HUES64 (cell line): ENCODE measurements at regions not wholly inside any gene's neighbourhood (a gene's known extent, or its start where the extent isn't known, plus 50 kb on each side); places are given as distances from the start of the nearest gene placed in this dataset.

Experiments used
- H3K27ac ChIP-seq: 2 replicates; pipeline ENCODE4 v1.7.0; 2013; ENCODE audit warnings: low read depth, low read length, inconsistent platforms
- H3K27me3 ChIP-seq: 2 replicates; pipeline ENCODE4 v1.6.1; 2013; ENCODE audit warnings: mild to moderate bottlenecking, low read length; ENCODE audit not compliant: insufficient read depth
- H3K36me3 ChIP-seq: 2 replicates; pipeline ENCODE4 v1.6.1; 2013; ENCODE audit warnings: mild to moderate bottlenecking, low read length; ENCODE audit not compliant: insufficient read depth
- H3K4me1 ChIP-seq: 2 replicates; pipeline ENCODE4 v1.6.1; 2013; ENCODE audit warnings: mild to moderate bottlenecking, low read length, moderate library complexity; ENCODE audit not compliant: insufficient read depth
- H3K4me3 ChIP-seq: 2 replicates; pipeline ENCODE4 v1.5.1; 2013; ENCODE audit warnings: mild to moderate bottlenecking, low read length, moderate library complexity
- H3K9ac ChIP-seq: 2 replicates; pipeline ENCODE4 v1.6.1; 2013; ENCODE audit warnings: mild to moderate bottlenecking, low read depth, low read length
- H3K9me3 ChIP-seq: 2 replicates; pipeline ENCODE4 v1.6.1; 2013; ENCODE audit warnings: low read depth, low read length; ENCODE audit not compliant: insufficient read depth
- WGBS: fragments of 150-250, 120-280 bp; methylation state at CpG from one replicate; pipeline ENCODE4 v1.1.7; 2013; ENCODE audit warnings: missing lambda C conversion rate; 5-methylcytosine and 5-hydroxymethylcytosine counted together

DNA sequence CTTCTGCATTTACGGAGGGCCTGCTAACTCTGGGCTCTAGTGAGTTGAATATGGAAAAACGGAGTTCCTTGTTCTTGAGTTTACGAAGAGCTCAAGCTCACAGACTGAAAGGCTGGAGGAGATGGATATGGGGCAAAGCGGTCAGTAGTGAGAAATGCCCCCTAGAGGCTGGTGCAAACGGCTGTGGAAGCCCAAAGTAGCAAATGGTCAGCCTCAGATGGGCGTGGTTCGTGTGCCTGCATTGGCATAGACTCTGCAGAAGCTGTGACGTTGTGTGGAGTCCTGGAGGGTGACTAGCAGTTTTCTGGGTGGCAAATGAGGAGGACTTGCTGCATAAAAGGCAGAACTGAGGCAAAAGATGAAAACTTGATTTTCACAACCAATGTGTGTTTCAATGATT, 93.6 kb upstream of the TWIST2 start:
- H3K9ac ChIP-seq, result no peak overlapping the region
- H3K27ac ChIP-seq, result no peak overlapping the region
- no peaks in the 10 kb centered on the region for H3K4me1 ChIP-seq
- no peak overlapping the region for H3K4me3 ChIP-seq
- H3K9me3 ChIP-seq, result 0 out of 2 replicates have a peak, but pooled peaks cover 5% of the 10 kb centered on the region
- WGBS, result 85% methylated on average over 8 of the region's 8 CpGs
- H3K36me3 ChIP-seq, result no peaks in the 10 kb centered on the region
- H3K27me3 ChIP-seq, result no peaks in the 10 kb centered on the region

DNA sequence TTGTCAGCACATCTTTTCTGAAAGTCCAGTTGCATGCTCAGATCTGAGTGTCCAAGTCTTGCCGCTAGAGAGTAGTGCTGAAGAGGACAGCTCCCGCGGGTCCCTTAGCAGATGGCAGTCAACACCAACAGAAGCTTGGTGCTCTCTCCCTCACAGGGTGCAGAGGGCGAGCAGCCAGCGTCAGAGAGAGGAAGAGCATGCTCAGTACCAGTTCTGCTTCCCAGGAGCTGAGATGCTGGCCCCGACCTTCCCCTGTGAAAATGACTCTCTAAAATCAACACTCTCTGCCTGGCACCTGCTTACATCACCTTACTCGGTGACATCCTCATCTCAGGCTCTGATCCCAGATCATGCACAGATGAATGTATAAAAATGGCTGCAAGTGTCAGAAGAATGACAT, 86.0 kb upstream of the TWIST2 start:
- Histone ChIP-seq H3K27me3 (peaks cover 10% of the 10 kb centered on the region; the same call in 1 of the 2 replicates), H3K9me3 (no peaks in the 10 kb centered on the region), H3K9ac (no peak overlapping the region), H3K4me1 (no peaks in the 10 kb centered on the region), H3K4me3 (no peak overlapping the region), H3K27ac (no peak overlapping the region), H3K36me3 (no peaks in the 10 kb centered on the region)
- WGBS, result 29% methylated on average over 7 of the region's 7 CpGs

DNA sequence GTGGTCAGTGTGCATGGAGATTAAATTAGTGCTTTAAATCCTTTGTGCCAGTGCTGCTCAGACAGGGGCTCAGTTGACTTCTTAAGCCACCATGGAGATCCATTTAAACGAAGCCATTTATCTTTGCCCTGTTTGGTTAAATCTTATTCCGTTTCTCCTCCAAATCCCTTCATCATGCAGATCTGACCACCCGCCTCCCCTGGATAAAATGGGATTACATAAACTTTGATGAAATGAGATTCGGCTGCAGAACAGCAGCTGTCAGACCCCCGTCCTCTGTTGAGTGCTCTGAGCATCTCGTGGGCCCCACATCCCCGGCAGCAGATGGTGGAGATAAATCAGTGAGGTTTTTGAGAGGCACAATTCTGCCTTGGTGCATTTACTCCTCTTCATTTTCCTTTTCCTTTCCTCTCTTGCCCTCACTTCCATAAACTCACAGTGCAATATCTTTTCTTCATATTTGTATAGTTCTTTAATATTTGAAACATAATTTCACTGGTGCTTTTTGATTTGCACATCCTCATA, 84.4 kb upstream of the TWIST2 start:
- Histone ChIP-seq H3K9ac (no peak overlapping the region), H3K9me3 (no peaks in the 10 kb centered on the region), H3K36me3 (no peaks in the 10 kb centered on the region), H3K4me1 (no peaks in the 10 kb centered on the region), H3K27ac (no peak overlapping the region), H3K27me3 (peaks cover 14% of the 10 kb centered on the region), H3K4me3 (no peak overlapping the region)
- WGBS, result 89% methylated on average over 7 of the region's 7 CpGs

DNA sequence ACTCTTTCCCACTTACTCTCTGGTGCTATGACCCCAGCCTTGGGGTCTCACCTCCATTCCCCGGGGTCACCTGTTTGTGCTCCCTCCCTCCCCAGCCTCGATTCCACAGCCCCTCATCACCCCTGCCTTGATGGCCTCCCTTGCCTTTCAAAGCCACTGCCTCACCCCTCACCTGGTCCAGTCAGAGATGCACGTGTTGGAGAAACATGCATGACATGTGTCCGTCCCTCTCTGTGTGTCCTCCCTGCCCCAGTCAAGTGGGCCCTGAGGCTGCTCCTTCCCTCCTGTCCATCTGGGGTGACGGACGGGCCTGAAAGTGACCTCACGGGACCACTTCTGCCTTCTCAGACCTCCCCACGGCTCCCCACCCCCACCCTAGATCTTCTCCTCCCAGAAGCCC, 82.3 kb upstream of the TWIST2 start:
- H3K4me1 ChIP-seq, result no peaks in the 10 kb centered on the region
- no peak overlapping the region for H3K4me3 ChIP-seq
- 91% methylated on average over 8 of the region's 8 CpGs for WGBS
- H3K9ac ChIP-seq, result no peak overlapping the region
- no peaks in the 10 kb centered on the region for H3K9me3 ChIP-seq
- H3K27me3 ChIP-seq, result peaks cover 14% of the 10 kb centered on the region
- no peaks in the 10 kb centered on the region for H3K36me3 ChIP-seq
- no peak overlapping the region for H3K27ac ChIP-seq

DNA sequence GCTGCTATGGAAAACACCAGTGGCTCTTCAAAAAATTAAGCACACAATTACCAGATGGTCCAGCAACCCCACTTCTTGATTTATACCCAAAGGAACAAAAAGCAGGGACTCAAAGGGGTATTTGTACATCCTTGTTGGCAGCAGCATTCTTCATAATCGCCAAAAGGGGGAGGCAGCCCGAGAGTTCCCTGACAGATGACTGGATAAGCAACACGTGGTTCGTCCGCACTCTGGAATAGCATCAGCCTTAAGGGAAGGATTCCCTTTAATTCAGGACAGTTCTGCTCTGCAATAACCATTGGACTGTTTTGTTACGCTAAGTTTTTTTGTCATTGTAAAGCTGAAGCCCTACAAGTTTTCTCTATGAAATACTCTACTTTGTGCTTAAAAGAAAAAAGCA, 76.7 kb upstream of the TWIST2 start:
- no peak overlapping the region for H3K4me3 ChIP-seq
- H3K36me3 ChIP-seq, result no peaks in the 10 kb centered on the region
- 51% methylated on average over 6 of the region's 6 CpGs for WGBS
- H3K27me3 ChIP-seq, result peaks cover 17% of the 10 kb centered on the region
- H3K9ac ChIP-seq, result no peak overlapping the region
- H3K4me1 ChIP-seq, result no peaks in the 10 kb centered on the region
- no peaks in the 10 kb centered on the region for H3K9me3 ChIP-seq
- no peak overlapping the region for H3K27ac ChIP-seq

DNA sequence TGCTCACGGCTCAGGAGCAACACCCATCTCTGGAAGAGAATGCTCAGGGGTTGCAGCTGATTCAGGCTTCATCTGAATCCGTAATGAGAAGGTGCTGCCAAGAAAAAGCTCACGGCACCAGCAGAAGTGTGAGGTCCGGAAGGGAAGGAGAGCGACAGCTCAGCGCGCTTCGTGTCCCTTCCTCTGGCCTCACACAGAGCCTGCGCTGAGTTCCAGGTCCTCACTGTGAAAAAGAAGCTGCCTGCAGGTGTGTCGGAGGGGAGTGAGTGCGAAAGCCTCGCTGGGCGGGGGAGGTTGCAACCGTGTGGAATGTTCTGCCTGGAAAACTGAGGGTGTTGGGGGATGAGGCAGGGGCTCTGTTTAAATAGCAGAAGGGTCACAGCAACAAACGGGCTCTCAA, 76.2 kb upstream of the TWIST2 start:
- H3K27me3 ChIP-seq, result peaks cover 17% of the 10 kb centered on the region
- H3K4me3 ChIP-seq, result no peak overlapping the region
- 83% methylated on average over 14 of the region's 15 CpGs for WGBS
- no peak overlapping the region for H3K27ac ChIP-seq
- no peaks in the 10 kb centered on the region for H3K36me3 ChIP-seq
- no peak overlapping the region for H3K9ac ChIP-seq
- no peaks in the 10 kb centered on the region for H3K9me3 ChIP-seq
- H3K4me1 ChIP-seq, result no peaks in the 10 kb centered on the region

DNA sequence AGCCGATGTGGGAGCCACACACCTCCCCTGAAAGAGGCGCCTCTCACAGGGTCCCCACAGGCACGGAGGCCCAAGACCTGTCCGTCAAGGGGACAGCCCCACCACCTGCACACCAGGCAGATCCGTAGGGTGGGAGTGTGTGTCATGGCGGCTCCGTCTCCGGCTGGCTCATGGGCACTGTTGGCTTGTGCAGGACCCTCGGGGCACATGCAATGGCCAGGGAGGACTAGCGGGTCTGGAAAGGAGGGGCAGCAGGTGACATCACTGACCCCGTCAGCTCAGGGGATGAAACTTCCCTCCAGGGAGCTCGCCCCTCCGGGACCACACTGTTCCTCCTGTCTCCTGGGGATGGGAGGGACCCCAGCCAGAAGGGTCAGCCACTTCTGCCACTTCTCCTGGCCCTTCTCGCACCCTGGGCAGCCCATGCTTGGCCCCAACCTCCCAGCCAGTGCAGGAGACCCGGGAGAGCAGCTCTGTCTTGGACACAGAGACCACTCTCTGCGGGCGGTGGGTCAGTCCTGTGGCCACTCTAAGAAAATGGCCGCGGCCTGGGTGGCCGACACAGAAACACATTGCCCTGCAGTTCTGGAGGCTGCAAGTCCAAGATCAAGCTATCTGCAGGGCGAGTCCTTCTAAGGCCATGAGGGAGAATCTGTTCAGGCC, 75.1 kb upstream of the TWIST2 start:
- Histone ChIP-seq H3K36me3 (no peaks in the 10 kb centered on the region), H3K27ac (no peak overlapping the region), H3K9ac (no peak overlapping the region), H3K4me1 (no peaks in the 10 kb centered on the region), H3K9me3 (no peaks in the 10 kb centered on the region), H3K4me3 (no peak overlapping the region), H3K27me3 (peaks cover 17% of the 10 kb centered on the region)
- WGBS, result 95% methylated on average over 21 of the region's 21 CpGs

DNA sequence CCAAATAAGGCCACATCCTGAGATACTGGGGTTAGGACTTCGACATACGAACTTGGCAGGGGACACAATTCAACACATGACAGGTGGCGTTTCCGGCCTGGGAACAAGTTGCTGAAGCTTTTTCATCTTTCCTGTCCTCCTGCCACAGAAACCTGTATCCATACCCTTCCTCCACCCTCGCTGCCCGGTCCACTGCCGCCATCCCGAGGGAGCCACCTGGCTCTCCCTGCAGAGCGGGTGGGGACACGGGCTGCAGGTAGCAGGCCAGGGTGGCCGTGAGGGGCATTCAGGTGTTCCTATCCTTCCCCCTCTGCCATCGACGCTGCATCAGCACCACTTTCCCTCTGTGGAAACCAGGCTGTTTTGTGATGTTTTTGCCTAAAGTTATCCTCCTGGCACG, 74.4 kb upstream of the TWIST2 start:
- Histone ChIP-seq H3K9me3 (no peaks in the 10 kb centered on the region), H3K4me1 (no peaks in the 10 kb centered on the region), H3K9ac (no peak overlapping the region), H3K36me3 (no peaks in the 10 kb centered on the region), H3K27me3 (peaks cover 14% of the 10 kb centered on the region), H3K27ac (no peak overlapping the region), H3K4me3 (no peak overlapping the region)
- 96% methylated on average over 14 of the region's 14 CpGs for WGBS

DNA sequence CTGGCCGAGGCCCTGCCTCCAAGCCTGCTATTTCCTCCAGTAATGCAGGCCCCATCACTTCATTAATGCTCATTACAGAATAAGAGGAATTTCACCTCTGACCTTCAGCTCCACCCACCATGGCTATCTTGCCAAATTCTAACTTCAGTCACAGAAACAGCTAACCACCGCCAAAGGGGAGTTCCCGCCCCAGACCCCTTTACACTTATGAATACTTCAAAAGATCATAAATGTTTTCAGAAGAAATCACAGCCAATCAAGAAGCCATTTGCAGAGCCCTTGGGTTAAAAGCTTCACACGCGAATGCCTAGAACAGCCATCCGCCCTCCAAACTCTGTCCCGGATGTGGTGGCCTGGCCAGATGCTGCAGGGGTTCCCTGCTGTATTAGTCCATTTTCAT, 73.8 kb upstream of the TWIST2 start:
- Histone ChIP-seq H3K27me3 (peaks cover 9% of the 10 kb centered on the region; the same call in 1 of the 2 replicates), H3K4me3 (no peak overlapping the region), H3K9me3 (no peaks in the 10 kb centered on the region), H3K9ac (no peak overlapping the region), H3K4me1 (no peaks in the 10 kb centered on the region), H3K27ac (no peak overlapping the region), H3K36me3 (no peaks in the 10 kb centered on the region)
- 94% methylated on average over 7 of the region's 7 CpGs for WGBS

DNA sequence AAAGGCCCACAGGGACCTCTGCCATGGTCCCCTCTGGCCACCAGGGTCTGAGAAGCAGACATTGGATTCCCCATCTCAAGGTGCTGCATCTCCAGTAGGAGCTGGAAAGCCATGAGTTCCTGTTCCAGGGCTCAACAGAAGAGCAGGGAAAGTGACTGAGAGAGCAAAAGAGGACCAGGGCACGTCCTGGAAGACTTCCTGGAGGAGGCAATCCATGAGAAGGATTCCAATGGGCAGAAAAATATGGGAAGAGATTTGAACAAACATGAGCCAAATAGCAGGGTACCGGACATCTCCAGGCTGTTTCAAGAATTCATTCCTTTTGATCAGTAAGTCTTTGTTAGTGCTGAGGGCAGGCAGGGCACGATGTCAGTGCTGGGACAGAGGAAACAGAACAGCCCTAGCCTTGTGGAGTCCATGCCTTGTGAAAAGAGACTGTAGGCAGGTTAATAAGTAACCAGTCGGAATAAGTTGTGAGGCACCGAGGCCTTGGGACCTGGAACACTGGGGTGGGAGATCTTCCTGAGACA, 72.8 kb upstream of the TWIST2 start:
- no peak overlapping the region for H3K27ac ChIP-seq
- H3K4me1 ChIP-seq, result no peaks in the 10 kb centered on the region
- H3K36me3 ChIP-seq, result no peaks in the 10 kb centered on the region
- no peak overlapping the region for H3K4me3 ChIP-seq
- peaks cover 9% of the 10 kb centered on the region; the same call in 1 of the 2 replicates for H3K27me3 ChIP-seq
- no peak overlapping the region for H3K9ac ChIP-seq
- H3K9me3 ChIP-seq, result no peaks in the 10 kb centered on the region
- 94% methylated on average over 5 of the region's 5 CpGs for WGBS

DNA sequence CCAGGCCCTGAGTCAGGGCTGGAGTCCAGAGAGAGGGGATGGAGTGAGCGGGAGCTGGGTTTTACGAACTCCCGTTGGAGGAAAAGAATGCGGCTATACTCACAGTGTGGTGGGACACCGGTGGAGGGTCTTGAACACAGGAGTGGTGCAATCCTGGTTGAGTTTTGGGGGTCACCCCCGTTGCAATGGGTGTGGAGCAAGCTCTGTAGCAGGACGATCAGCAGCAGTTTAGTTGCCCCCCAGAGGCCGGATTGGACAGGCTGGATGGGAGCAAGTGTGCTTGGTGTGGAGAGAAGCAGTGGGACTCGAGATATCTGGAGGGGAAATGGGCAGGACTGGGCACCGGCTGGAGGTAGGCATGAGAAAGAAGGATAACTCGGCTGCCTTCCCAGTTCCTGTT, 72.3 kb upstream of the TWIST2 start:
- Histone ChIP-seq H3K27me3 (peaks cover 9% of the 10 kb centered on the region; the same call in 1 of the 2 replicates), H3K9me3 (no peaks in the 10 kb centered on the region), H3K4me1 (no peaks in the 10 kb centered on the region), H3K4me3 (no peak overlapping the region), H3K36me3 (no peaks in the 10 kb centered on the region), H3K27ac (no peak overlapping the region), H3K9ac (no peak overlapping the region)
- WGBS, result 93% methylated on average over 11 of the region's 11 CpGs
